IPS-15b (cell line): ENCODE measurements at regions not wholly inside any gene's neighbourhood (a gene's known extent, or its start where the extent isn't known, plus 50 kb on each side); places are given as distances from the start of the nearest gene placed in this dataset.

Source experiments
- H3K27me3 ChIP-seq: one replicate; pipeline ENCODE4 v1.6.1; 2013; ENCODE audit warnings: low read length; ENCODE audit not compliant: control insufficient read depth, insufficient read depth
- H3K36me3 ChIP-seq: one replicate; pipeline ENCODE4 v1.6.1; 2013; ENCODE audit warnings: low read length; ENCODE audit not compliant: control insufficient read depth, insufficient read depth
- H3K4me1 ChIP-seq: one replicate; pipeline ENCODE4 v1.6.1; 2013; ENCODE audit warnings: mild to moderate bottlenecking, low read length; ENCODE audit not compliant: control insufficient read depth, insufficient read depth
- H3K4me3 ChIP-seq: one replicate; pipeline ENCODE4 v1.5.1; 2013; ENCODE audit warnings: low read depth, low read length
- H3K9ac ChIP-seq: one replicate; pipeline ENCODE4 v1.6.1; 2013; ENCODE audit warnings: low read depth, mild to moderate bottlenecking, low read length
- H3K9me3 ChIP-seq: one replicate; pipeline ENCODE4 v1.6.1; 2013; ENCODE audit warnings: mild to moderate bottlenecking, low read length; ENCODE audit not compliant: control insufficient read depth, insufficient read depth

- Histone ChIP-seq H3K4me3 (no peak overlapping the region), H3K36me3 (no peaks in the 10 kb centered on the region), H3K9me3 (no peaks in the 10 kb centered on the region), H3K27me3 (no peaks in the 10 kb centered on the region), H3K9ac (no peak overlapping the region), H3K4me1 (no peaks in the 10 kb centered on the region)
These were observed 2139.9 kb downstream of the PCDH9 start for GRCh38 chr13:65090186-65090585.

GRCh38 chr13:65088906-65089305 lies 2141.2 kb downstream of the PCDH9 start:
- Histone ChIP-seq H3K27me3 (no peaks in the 10 kb centered on the region), H3K9me3 (no peaks in the 10 kb centered on the region), H3K4me3 (no peak overlapping the region), H3K36me3 (no peaks in the 10 kb centered on the region), H3K4me1 (no peaks in the 10 kb centered on the region), H3K9ac (no peak overlapping the region)

- Histone ChIP-seq H3K27me3 (no peaks in the 10 kb centered on the region), H3K36me3 (no peaks in the 10 kb centered on the region), H3K9me3 (no peaks in the 10 kb centered on the region), H3K4me3 (no peak overlapping the region), H3K9ac (no peak overlapping the region), H3K4me1 (no peaks in the 10 kb centered on the region)
These were observed 2144.2 kb downstream of the PCDH9 start for GRCh38 chr13:65085977-65086376.

- H3K9ac ChIP-seq = no peak overlapping the region
These were observed 2155.9 kb downstream of the PCDH9 start for GRCh38 chr13:65074248-65074647.

GRCh38 chr13:65064967-65065366 lies 2165.2 kb downstream of the PCDH9 start:
- H3K36me3 ChIP-seq = no peaks in the 10 kb centered on the region
- no peaks in the 10 kb centered on the region for H3K9me3 ChIP-seq
- H3K9ac ChIP-seq = no peak overlapping the region
- no peak overlapping the region for H3K4me3 ChIP-seq
- no peaks in the 10 kb centered on the region for H3K27me3 ChIP-seq
- H3K4me1 ChIP-seq = no peaks in the 10 kb centered on the region

More at GRCh38 chr13:65074248-65074647, 2155.9 kb downstream of the PCDH9 start:
- Histone ChIP-seq H3K9me3 (no peaks in the 10 kb centered on the region), H3K4me1 (no peaks in the 10 kb centered on the region), H3K4me3 (no peak overlapping the region), H3K36me3 (no peaks in the 10 kb centered on the region), H3K27me3 (no peaks in the 10 kb centered on the region)

GRCh38 chr13:65063753-65064152 lies 2166.4 kb downstream of the PCDH9 start:
- no peaks in the 10 kb centered on the region for H3K9me3 ChIP-seq
- no peak overlapping the region for H3K9ac ChIP-seq
- no peaks in the 10 kb centered on the region for H3K36me3 ChIP-seq
- no peak overlapping the region for H3K4me3 ChIP-seq
- no peaks in the 10 kb centered on the region for H3K27me3 ChIP-seq
- H3K4me1 ChIP-seq = no peaks in the 10 kb centered on the region

- no peaks in the 10 kb centered on the region for H3K4me1 ChIP-seq
- H3K27me3 ChIP-seq = no peaks in the 10 kb centered on the region
- no peaks in the 10 kb centered on the region for H3K36me3 ChIP-seq
- no peak overlapping the region for H3K4me3 ChIP-seq
- H3K9me3 ChIP-seq = no peaks in the 10 kb centered on the region
- H3K9ac ChIP-seq = no peak overlapping the region
These were observed 2172.2 kb downstream of the PCDH9 start for GRCh38 chr13:65057986-65058385.

- Histone ChIP-seq H3K4me1 (no peaks in the 10 kb centered on the region), H3K4me3 (no peak overlapping the region), H3K9ac (no peak overlapping the region), H3K27me3 (no peaks in the 10 kb centered on the region), H3K9me3 (no peaks in the 10 kb centered on the region), H3K36me3 (no peaks in the 10 kb centered on the region)
These were observed 2175.9 kb downstream of the PCDH9 start for GRCh38 chr13:65054277-65054676.

- no peak overlapping the region for H3K4me3 ChIP-seq
- no peak overlapping the region for H3K9ac ChIP-seq
- no peaks in the 10 kb centered on the region for H3K27me3 ChIP-seq
- no peaks in the 10 kb centered on the region for H3K36me3 ChIP-seq
- H3K9me3 ChIP-seq = no peaks in the 10 kb centered on the region
- H3K4me1 ChIP-seq = no peaks in the 10 kb centered on the region
These were observed 2193.1 kb downstream of the PCDH9 start for GRCh38 chr13:65036999-65037398.

GRCh38 chr13:65035302-65035701 lies 2194.8 kb downstream of the PCDH9 start:
- no peak overlapping the region for H3K4me3 ChIP-seq
- H3K9ac ChIP-seq = no peak overlapping the region
- no peaks in the 10 kb centered on the region for H3K27me3 ChIP-seq
- H3K36me3 ChIP-seq = no peaks in the 10 kb centered on the region
- H3K9me3 ChIP-seq = no peaks in the 10 kb centered on the region
- H3K4me1 ChIP-seq = no peaks in the 10 kb centered on the region

GRCh38 chr13:65034266-65034665 lies 2195.9 kb downstream of the PCDH9 start:
- Histone ChIP-seq H3K36me3 (no peaks in the 10 kb centered on the region), H3K27me3 (no peaks in the 10 kb centered on the region), H3K9ac (no peak overlapping the region), H3K4me1 (no peaks in the 10 kb centered on the region), H3K4me3 (no peak overlapping the region), H3K9me3 (no peaks in the 10 kb centered on the region)

- no peaks in the 10 kb centered on the region for H3K4me1 ChIP-seq
- H3K27me3 ChIP-seq = no peaks in the 10 kb centered on the region
- no peak overlapping the region for H3K9ac ChIP-seq
- H3K36me3 ChIP-seq = no peaks in the 10 kb centered on the region
- H3K4me3 ChIP-seq = no peak overlapping the region
- H3K9me3 ChIP-seq = no peaks in the 10 kb centered on the region
These were observed 2197.3 kb downstream of the PCDH9 start for GRCh38 chr13:65032825-65033224.

- Histone ChIP-seq H3K9ac (no peak overlapping the region), H3K36me3 (no peaks in the 10 kb centered on the region), H3K4me3 (no peak overlapping the region), H3K27me3 (no peaks in the 10 kb centered on the region), H3K4me1 (no peaks in the 10 kb centered on the region), H3K9me3 (no peaks in the 10 kb centered on the region)
These were observed 2202.0 kb downstream of the PCDH9 start for GRCh38 chr13:65028101-65028500.
